Right lobe of liver (tissue), 6 donors: ENCODE measurements at regions not wholly inside any gene's neighbourhood (a gene's known extent, or its start where the extent isn't known, plus 50 kb on each side); places are given as distances from the start of the nearest gene placed in this dataset.

Experiments used
- ATAC-seq, 4 donors: fragments of 200-7000 bp; cut with Tn5 transposase; one replicate each; pipeline ENCODE4 v1.9.1; 2020; ENCODE audit warnings: mild to moderate bottlenecking in 4 of 4, moderate library complexity in 4 of 4
- DNase-seq, 3 donors: peaks; one replicate each; pipeline ENCODE4 v3.0.0-alpha.2; 2020
- H3K27ac ChIP-seq, 3 donors: fragments of 200-600 bp; one replicate each; pipeline ENCODE4 v1.8.0; 2022
- H3K27me3 ChIP-seq, 2 donors: fragments of 200-600 bp; one replicate each; pipeline ENCODE4 v1.8.0; 2022
- H3K36me3 ChIP-seq, 4 donors: fragments of 200-600 bp; sonication (generic) in 1 of 4; one replicate each; pipeline versions ENCODE4 v1.5.1 to v1.8.0; 2017 to 2022; ENCODE audit warnings: control low read depth in 1 of 4
- H3K4me1 ChIP-seq, 4 donors: fragments of 200-600 bp; sonication (generic) in 1 of 4; one replicate each; pipeline versions ENCODE4 v1.5.1 to v1.8.0; 2017 to 2022; ENCODE audit warnings: control low read depth in 1 of 4
- H3K4me3 ChIP-seq, 3 donors: fragments of 200-600 bp; one replicate each; pipeline ENCODE4 v1.8.0; 2022
- H3K9me3 ChIP-seq, 4 donors: fragments of 200-600 bp; sonication (generic) in 1 of 4; one replicate each; pipeline versions ENCODE4 v1.5.1 to v1.8.0; 2017 to 2022; ENCODE audit warnings: control low read depth in 1 of 4
- POLR2A ChIP-seq: fragments of 450-650 bp; IDR thresholded peaks from one replicate; pipeline ENCODE4 v1.6.1; 2017; ENCODE audit warnings: antibody characterized with exemption, mild to moderate bottlenecking
- WGBS: methylation state at CpG from one replicate; pipeline ENCODE4 v1.1.6; 2018; ENCODE audit warnings: low coverage, low lambda C conversion rate; ENCODE audit not compliant: insufficient coverage; ENCODE audit errors: missing lambda C conversion rate; 5-methylcytosine and 5-hydroxymethylcytosine counted together
- intact Hi-C, 2 donors: fragments of 100-400 bp; cut with DNase I; formaldehyde crosslinking; loops; one replicate each; pipeline versions ENCODE4 v1.11.2 to v1.14.1; 2022
- TF ChIP-seq, protein P1 (sequence below), 4 donors: fragments of 200-600 bp in 3 of 4; fragments of 450-650 bp in 1 of 4; IDR thresholded peaks; one replicate each; pipeline versions ENCODE4 v1.5.1 to v1.8.0; 2016 to 2022; ENCODE audit warnings: antibody characterized with exemption in 4 of 4, mild to moderate bottlenecking in 2 of 4
- donor health status: DM: no; HTN: yes; CAD: no.
- donor health status: DM: no; HTN: no; CAD: no.
- donor health status: DM: no; HTN: no; CAD: no.
- donor health status: DM: no; HTN: yes; CAD: no.
- donor health status: DM: no; HTN: yes; CAD: no.

DNA sequence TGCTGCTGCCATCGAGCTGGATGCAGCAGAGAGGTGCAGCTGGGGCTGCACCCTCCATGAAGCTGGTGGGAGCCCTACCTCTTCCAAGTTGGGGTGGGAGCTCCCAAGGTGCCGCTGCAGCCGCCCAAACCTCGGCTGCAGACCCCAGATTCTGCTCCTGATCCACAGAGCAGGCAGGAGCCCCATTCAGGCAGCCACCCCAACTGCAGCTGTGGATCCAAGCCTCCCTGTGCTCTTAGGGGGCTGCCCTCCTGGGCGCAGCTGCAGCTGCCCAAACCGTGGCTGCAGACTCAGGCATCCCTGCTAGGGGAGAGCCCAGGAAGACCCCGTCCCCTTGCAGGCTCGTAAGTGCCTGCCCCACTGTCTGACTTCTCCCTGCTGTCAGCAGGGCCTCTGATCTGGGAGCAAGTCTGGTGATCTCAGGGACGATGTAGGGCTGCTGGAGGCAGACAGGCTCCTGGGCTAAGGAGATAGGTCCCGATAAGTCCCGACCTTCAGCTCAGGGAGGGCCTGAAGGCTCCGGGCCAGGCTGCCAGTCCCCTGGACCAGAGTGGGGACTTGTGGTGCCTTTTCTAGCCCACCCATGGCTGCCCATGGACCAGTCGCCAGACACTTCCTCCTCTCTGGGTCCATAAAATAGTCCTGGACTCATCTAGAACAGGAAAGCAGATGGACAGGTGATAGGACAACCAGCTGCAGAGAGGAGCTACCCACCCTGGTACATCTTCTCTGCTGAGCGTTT is 767.1 kb upstream of the CDH7 start:
- Histone ChIP-seq H3K36me3 (no peaks in the 10 kb centered on the region), H3K9me3 (no peaks in the 10 kb centered on the region), H3K4me3 (no peak overlapping the region), H3K4me1 (no peaks in the 10 kb centered on the region), H3K27me3 (no peaks in the 10 kb centered on the region), H3K27ac (no peak overlapping the region)
- DNase-seq, result no peak
- intact Hi-C loops, result no loop called here
- 72% methylated on average over 2 of the region's 14 CpGs for WGBS
- no peak for TF ChIP-seq POLR2A
- TF ChIP-seq, protein P1, sequence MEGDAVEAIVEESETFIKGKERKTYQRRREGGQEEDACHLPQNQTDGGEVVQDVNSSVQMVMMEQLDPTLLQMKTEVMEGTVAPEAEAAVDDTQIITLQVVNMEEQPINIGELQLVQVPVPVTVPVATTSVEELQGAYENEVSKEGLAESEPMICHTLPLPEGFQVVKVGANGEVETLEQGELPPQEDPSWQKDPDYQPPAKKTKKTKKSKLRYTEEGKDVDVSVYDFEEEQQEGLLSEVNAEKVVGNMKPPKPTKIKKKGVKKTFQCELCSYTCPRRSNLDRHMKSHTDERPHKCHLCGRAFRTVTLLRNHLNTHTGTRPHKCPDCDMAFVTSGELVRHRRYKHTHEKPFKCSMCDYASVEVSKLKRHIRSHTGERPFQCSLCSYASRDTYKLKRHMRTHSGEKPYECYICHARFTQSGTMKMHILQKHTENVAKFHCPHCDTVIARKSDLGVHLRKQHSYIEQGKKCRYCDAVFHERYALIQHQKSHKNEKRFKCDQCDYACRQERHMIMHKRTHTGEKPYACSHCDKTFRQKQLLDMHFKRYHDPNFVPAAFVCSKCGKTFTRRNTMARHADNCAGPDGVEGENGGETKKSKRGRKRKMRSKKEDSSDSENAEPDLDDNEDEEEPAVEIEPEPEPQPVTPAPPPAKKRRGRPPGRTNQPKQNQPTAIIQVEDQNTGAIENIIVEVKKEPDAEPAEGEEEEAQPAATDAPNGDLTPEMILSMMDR (IDR thresholded peaks at IDR 0.05), result no peak
- ATAC-seq, result peak in 1 of 4 donors; percentile 16

DNA sequence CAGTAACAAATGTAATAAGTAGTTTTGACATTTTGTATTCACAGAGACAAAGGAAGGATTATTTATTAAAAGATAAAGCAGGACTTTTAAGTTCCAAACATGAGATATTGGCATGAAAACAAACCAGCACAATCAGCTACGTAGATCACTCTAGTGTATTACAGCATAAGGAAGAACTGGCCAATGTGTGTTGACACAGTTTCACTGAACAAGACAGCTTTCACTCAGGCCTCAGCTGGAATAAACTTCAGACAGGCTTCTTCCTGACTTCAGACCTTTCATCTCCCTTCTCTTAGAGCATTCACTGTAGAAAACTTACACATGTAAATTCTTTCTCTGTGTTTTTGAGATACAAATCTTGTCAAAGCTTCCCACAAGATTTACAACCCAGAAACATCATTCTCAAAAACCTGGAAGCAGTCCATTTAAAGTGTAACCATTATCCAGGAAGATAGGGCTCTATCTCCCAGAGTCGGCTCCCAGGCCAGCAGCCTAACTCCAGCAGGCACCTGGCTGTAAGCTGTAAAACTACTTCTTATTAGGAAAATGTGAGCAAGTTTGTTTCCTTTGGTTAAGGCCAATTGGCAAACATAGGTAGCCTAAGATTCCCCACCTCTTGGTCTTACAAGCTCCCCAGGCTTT is 768.3 kb upstream of the CDH7 start:
- DNase-seq, result no peak
- H3K36me3 ChIP-seq, result no peaks in the 10 kb centered on the region
- intact Hi-C loops, result no loop called here
- TF ChIP-seq, protein P1 (IDR thresholded peaks at IDR 0.05), result no peak
- TF ChIP-seq POLR2A, result no peak
- H3K4me1 ChIP-seq, result no peaks in the 10 kb centered on the region
- H3K4me3 ChIP-seq, result no peak overlapping the region
- H3K27ac ChIP-seq, result no peak overlapping the region
- no peaks in the 10 kb centered on the region for H3K27me3 ChIP-seq
- 14% methylated on average over 2 of the region's 2 CpGs for WGBS
- ATAC-seq, result no peak
- no peaks in the 10 kb centered on the region for H3K9me3 ChIP-seq

DNA sequence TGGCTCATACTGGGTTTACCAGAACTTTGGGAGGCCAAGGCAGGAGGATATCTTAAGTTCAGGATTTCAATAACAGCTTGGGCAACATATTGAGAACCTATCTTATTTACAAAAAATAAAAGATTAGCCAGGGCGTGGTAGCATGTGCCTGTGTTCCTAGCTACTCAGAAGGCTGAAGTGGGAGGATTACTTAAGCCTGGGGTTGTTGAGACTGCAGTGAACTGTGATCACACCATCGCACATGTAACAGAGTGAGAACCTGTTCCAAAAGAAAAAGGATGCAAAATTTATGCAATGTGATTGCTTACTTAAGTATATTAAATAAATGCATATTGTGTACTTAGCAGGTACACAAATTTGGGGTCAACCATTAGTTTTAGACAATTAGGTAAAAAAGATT is 768.9 kb upstream of the CDH7 start:
- intact Hi-C loops, result no loop called here
- no peaks in the 10 kb centered on the region for H3K27me3 ChIP-seq
- no peaks in the 10 kb centered on the region for H3K9me3 ChIP-seq
- ATAC-seq (no peak), DNase-seq (no peak)
- H3K4me1 ChIP-seq, result no peaks in the 10 kb centered on the region
- no peak overlapping the region for H3K27ac ChIP-seq
- no peak overlapping the region for H3K4me3 ChIP-seq
- no peak for TF ChIP-seq POLR2A
- TF ChIP-seq, protein P1 (IDR thresholded peaks at IDR 0.05), result no peak
- WGBS, result 75% methylated on average over 2 of the region's 2 CpGs
- H3K36me3 ChIP-seq, result no peaks in the 10 kb centered on the region

DNA sequence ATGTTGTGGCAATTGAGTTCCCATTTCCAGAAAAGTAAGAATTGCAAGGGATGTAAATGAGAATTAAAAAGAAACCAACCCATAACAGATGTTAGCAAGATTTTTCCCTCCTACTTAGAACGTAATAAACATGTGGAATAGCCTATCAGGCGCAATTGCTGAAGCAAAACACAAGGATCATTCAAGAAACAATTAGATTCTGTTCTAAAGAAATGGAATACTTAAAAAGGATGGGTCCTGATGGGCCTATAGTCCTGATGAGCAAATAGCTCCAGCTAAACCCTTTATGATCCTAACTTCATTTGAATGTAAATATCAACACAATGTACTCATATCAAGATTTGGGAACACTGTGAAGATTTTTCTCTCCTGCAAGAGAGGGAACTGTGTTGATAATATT is 771.0 kb upstream of the CDH7 start:
- 77% methylated on average over 2 of the region's 2 CpGs for WGBS
- no peak for DNase-seq
- Histone ChIP-seq H3K27me3 (no peaks in the 10 kb centered on the region), H3K4me3 (no peak overlapping the region), H3K27ac (no peak overlapping the region), H3K36me3 (no peaks in the 10 kb centered on the region), H3K9me3 (no peaks in the 10 kb centered on the region), H3K4me1 (no peaks in the 10 kb centered on the region)
- no peak for ATAC-seq
- intact Hi-C loops, result no loop called here
- TF ChIP-seq, protein P1 (IDR thresholded peaks at IDR 0.05), result no peak
- no peak for TF ChIP-seq POLR2A
